ENCODE measurements at regions not wholly inside any gene's neighbourhood (a gene's known extent, or its start where the extent isn't known, plus 50 kb on each side); places are given as distances from the start of the nearest gene placed in this dataset.

DNA sequence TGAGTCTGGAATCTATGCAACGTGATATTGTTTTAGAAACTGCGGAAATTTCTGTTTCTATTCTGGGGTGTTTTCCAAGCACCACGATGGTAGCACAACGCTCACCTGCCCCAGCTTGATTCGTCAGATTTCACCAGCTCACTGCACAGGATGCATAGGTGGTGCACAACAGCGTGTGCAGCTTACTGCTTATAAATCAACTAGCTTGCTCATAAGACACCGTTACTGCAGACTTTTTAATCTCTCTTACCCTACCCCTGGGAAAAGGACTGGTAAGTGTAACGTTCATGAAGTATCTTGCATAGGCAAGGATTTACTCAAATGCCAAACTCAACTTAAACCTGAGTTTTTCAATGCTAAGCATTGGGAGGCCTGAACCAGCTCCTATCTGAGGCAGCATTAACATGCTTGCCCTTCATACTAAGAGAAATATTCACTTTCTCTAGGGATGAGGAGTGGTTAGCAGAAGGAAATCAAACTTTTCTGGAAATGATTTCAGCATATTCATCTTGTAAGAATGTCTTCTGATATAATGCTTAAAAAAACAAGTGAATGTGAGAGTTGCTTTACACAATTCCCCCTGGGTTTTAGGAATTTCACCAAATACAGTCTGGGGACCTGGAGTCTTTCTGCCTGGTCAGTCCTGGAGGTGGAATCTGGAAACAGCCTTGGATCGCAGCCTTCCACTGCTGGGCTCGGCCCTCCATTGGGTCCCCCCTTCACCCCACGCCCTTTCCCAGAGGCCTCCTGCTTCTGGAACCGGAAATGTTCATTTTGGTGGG, 100.6 kb downstream of the DACT2 start:
- ATAC-seq (no peak), FAIRE-seq (no peak), DNase-seq (ENCODE audit: extremely low read depth in 1 of 4, low spot score in 3 of 4) (no peak)
- intact Hi-C loops (cut with micrococcal nuclease) (no loop called here), in situ Hi-C loops (cut with MboI) (no loop called here)
- no peaks in the 10 kb centered on the region for H3K79me2 ChIP-seq (ENCODE audit: control insufficient read depth, insufficient read depth, low read length)
- peaks cover 51 to 75% of the 10 kb centered on the region in 2 experiments for H3K27me3 ChIP-seq (ENCODE audit: control insufficient read depth in 2 of 2, insufficient read depth in 2 of 2, low read length in 2 of 2)
- no peaks in the 10 kb centered on the region for H3K9me3 ChIP-seq (replicated peaks; ENCODE audit: control insufficient read depth, insufficient read depth, low read depth, low read length)
- ChIA-PET CTCF (ENCODE audit: low intra/inter-chr PET ratio) (no interaction called here), POLR2A (interaction anchor here (0.8 kb wide), 1 partner anchor 558 kb away, joined by 4 read pairs; no protein-coding TSS in a partner anchor)
- H4K20me1 ChIP-seq (replicated peaks; ENCODE audit: control insufficient read depth, insufficient read depth, low read length), result peaks cover 7% of the 10 kb centered on the region; the same call in 1 of the 2 replicates
- no peak overlapping the region for H2AFZ ChIP-seq (ENCODE audit: low read depth, low read length)
- no peak overlapping the region for H3K4me2 ChIP-seq (ENCODE audit: insufficient read depth, low read length)
- H3K9me1 ChIP-seq (ENCODE audit: control insufficient read depth, insufficient read depth, low read length), result no peaks in the 10 kb centered on the region
- H3K4me3 ChIP-seq, result no peak overlapping the region
- BruUV-seq (replicated peaks), result no TSS peak
- 0% methylated on average over 12 of the region's 12 CpGs for WGBS (ENCODE audit: insufficient coverage, low coverage, missing lambda C conversion rate)
- no peaks in the 10 kb centered on the region for H3K36me3 ChIP-seq (ENCODE audit: control insufficient read depth, insufficient read depth, low read length)
- no peaks in the 10 kb centered on the region for H3K4me1 ChIP-seq (replicated peaks in 1 of 2; ENCODE audit: control insufficient read depth in 2 of 2, insufficient read depth in 2 of 2, low read length in 2 of 2)
- no peak overlapping the region for H3K9ac ChIP-seq (ENCODE audit: insufficient read depth in 1 of 2, low read depth in 2 of 2, low read length in 2 of 2)
- H3K27ac ChIP-seq (ENCODE audit: extremely low read depth, low read depth, low read length), result no peak overlapping the region
- TF ChIP-seq TCF7 (IDR thresholded peaks at IDR 0.05; ENCODE audit: borderline replicate concordance) (no peak), MCM3 (IDR thresholded peaks at IDR 0.05) (no peak), TBL1XR1 (IDR thresholded peaks at IDR 0.05; ENCODE audit: low read length in 2 of 2) (no peak), C11orf30 (IDR thresholded peaks at IDR 0.05; ENCODE audit: low read depth) (no peak), RFX1 (IDR thresholded peaks at IDR 0.05) (no peak), ZNF165 (CRISPR knock-in tag; IDR thresholded peaks at IDR 0.05; ENCODE audit: borderline replicate concordance) (no peak), GTF2E2 (tag; IDR thresholded peaks at IDR 0.05) (no peak), JUND (IDR thresholded peaks at IDR 0.05; ENCODE audit: borderline replicate concordance, low read depth, low read length) (no peak), JUND (tag; IDR thresholded peaks at IDR 0.05; ENCODE audit: borderline replicate concordance, low read depth, low read length) (no peak), ZNF41 (CRISPR knock-in tag; conservative IDR thresholded peaks at IDR 0.05) (no peak), SNRNP70 (optimal IDR thresholded peaks at IDR 0.05; ENCODE audit: low read depth, low read length) (no peak), SMC3 (conservative IDR thresholded peaks at IDR 0.05; ENCODE audit: insufficient read depth, low read depth, low read length) (no peak), RAD51 (IDR thresholded peaks at IDR 0.05; ENCODE audit: borderline replicate concordance, low read depth) (no peak), MCM5 (IDR thresholded peaks at IDR 0.05; ENCODE audit: low read depth) (no peak), KLF1 (tag; IDR thresholded peaks at IDR 0.05) (no peak), MAFK (IDR thresholded peaks at IDR 0.05; ENCODE audit: low read length) (no peak), LCOR (CRISPR knock-in tag; IDR thresholded peaks at IDR 0.05) (no peak), ZNF347 (CRISPR knock-in tag; IDR thresholded peaks at IDR 0.05; ENCODE audit: low read depth) (no peak)
- TF ChIP-seq, protein P1, sequence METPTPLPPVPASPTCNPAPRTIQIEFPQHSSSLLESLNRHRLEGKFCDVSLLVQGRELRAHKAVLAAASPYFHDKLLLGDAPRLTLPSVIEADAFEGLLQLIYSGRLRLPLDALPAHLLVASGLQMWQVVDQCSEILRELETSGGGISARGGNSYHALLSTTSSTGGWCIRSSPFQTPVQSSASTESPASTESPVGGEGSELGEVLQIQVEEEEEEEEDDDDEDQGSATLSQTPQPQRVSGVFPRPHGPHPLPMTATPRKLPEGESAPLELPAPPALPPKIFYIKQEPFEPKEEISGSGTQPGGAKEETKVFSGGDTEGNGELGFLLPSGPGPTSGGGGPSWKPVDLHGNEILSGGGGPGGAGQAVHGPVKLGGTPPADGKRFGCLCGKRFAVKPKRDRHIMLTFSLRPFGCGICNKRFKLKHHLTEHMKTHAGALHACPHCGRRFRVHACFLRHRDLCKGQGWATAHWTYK (CRISPR knock-in tag; IDR thresholded peaks at IDR 0.05), result no peak
- TF ChIP-seq, protein P2, sequence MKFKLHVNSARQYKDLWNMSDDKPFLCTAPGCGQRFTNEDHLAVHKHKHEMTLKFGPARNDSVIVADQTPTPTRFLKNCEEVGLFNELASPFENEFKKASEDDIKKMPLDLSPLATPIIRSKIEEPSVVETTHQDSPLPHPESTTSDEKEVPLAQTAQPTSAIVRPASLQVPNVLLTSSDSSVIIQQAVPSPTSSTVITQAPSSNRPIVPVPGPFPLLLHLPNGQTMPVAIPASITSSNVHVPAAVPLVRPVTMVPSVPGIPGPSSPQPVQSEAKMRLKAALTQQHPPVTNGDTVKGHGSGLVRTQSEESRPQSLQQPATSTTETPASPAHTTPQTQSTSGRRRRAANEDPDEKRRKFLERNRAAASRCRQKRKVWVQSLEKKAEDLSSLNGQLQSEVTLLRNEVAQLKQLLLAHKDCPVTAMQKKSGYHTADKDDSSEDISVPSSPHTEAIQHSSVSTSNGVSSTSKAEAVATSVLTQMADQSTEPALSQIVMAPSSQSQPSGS (CRISPR knock-in tag; IDR thresholded peaks at IDR 0.05), result no peak
- TF ChIP-seq, protein P3, sequence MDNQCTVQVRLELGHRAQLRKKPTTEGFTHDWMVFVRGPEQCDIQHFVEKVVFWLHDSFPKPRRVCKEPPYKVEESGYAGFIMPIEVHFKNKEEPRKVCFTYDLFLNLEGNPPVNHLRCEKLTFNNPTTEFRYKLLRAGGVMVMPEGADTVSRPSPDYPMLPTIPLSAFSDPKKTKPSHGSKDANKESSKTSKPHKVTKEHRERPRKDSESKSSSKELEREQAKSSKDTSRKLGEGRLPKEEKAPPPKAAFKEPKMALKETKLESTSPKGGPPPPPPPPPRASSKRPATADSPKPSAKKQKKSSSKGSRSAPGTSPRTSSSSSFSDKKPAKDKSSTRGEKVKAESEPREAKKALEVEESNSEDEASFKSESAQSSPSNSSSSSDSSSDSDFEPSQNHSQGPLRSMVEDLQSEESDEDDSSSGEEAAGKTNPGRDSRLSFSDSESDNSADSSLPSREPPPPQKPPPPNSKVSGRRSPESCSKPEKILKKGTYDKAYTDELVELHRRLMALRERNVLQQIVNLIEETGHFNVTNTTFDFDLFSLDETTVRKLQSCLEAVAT (IDR thresholded peaks at IDR 0.05), result no peak
